Trophoblast cell (in vitro differentiated cells and primary cell): ENCODE measurements at regions not wholly inside any gene's neighbourhood (a gene's known extent, or its start where the extent isn't known, plus 50 kb on each side); places are given as distances from the start of the nearest gene placed in this dataset.

Experiments used
- DNase-seq, 2 donors: peaks; one replicate each; pipeline ENCODE4 v3.0.0-alpha.2; 2016
- H2AFZ ChIP-seq: 2 replicates; pipeline ENCODE4 v1.6.1; 2013; ENCODE audit warnings: low read length, moderate library complexity, mild to moderate bottlenecking; ENCODE audit not compliant: insufficient read depth, poor library complexity
- H2AK5ac ChIP-seq: 2 replicates; pipeline ENCODE4 v1.6.1; 2013; ENCODE audit warnings: mild to moderate bottlenecking, low read length
- H2BK120ac ChIP-seq: 2 replicates; pipeline ENCODE4 v1.6.1; 2013; ENCODE audit warnings: low read length, mild to moderate bottlenecking, moderate library complexity; ENCODE audit not compliant: insufficient read depth, poor library complexity
- H2BK12ac ChIP-seq: 2 replicates; pipeline ENCODE4 v1.6.1; 2013; ENCODE audit warnings: mild to moderate bottlenecking, low read length, moderate library complexity
- H2BK5ac ChIP-seq: 2 replicates; pipeline ENCODE4 v1.6.1; 2013; ENCODE audit warnings: low read length, low read depth, moderate library complexity, mild to moderate bottlenecking; ENCODE audit not compliant: poor library complexity
- H3K14ac ChIP-seq: 2 replicates; pipeline ENCODE4 v1.6.1; 2013; ENCODE audit warnings: mild to moderate bottlenecking, low read length
- H3K18ac ChIP-seq: 2 replicates; pipeline ENCODE4 v1.6.1; 2013; ENCODE audit warnings: mild to moderate bottlenecking, low read length
- H3K23ac ChIP-seq: 2 replicates; pipeline ENCODE4 v1.6.1; 2013; ENCODE audit warnings: low read length
- H3K27ac ChIP-seq: 2 replicates; pipeline ENCODE4 v1.5.1; 2013; ENCODE audit warnings: low read depth, mild to moderate bottlenecking, inconsistent platforms, low read length, moderate library complexity
- H3K27me3 ChIP-seq: 2 replicates; pipeline ENCODE4 v1.6.1; 2013; ENCODE audit warnings: inconsistent platforms, mild to moderate bottlenecking, low read length, moderate library complexity; ENCODE audit not compliant: insufficient read depth
- H3K36me3 ChIP-seq, 2 experiments: 1 replicate in 1 of 2; 2 replicates in 1 of 2; pipeline ENCODE4 v1.6.1; 2013; ENCODE audit warnings: low read length in 2 of 2, mild to moderate bottlenecking in 2 of 2, moderate library complexity in 1 of 2; ENCODE audit not compliant: insufficient read depth in 2 of 2, control insufficient read depth in 1 of 2
- H3K4ac ChIP-seq: 2 replicates; pipeline ENCODE4 v1.6.1; 2013; ENCODE audit warnings: low read depth, mild to moderate bottlenecking, low read length, moderate library complexity
- H3K4me1 ChIP-seq, 2 experiments: 1 replicate in 1 of 2; 2 replicates in 1 of 2; pipeline ENCODE4 v1.6.1; 2013; ENCODE audit warnings: low read length in 2 of 2, mild to moderate bottlenecking in 2 of 2, moderate library complexity in 1 of 2; ENCODE audit not compliant: insufficient read depth in 2 of 2, control insufficient read depth in 1 of 2
- H3K4me2 ChIP-seq: 2 replicates; pipeline ENCODE4 v1.6.1; 2013; ENCODE audit warnings: inconsistent platforms, mild to moderate bottlenecking, low read length, moderate library complexity
- H3K4me3 ChIP-seq: 2 replicates; pipeline ENCODE4 v1.5.1; 2013; ENCODE audit warnings: mild to moderate bottlenecking, low read depth, low read length, inconsistent platforms
- H3K79me1 ChIP-seq: one replicate; pipeline ENCODE4 v1.6.1; 2013; ENCODE audit warnings: low read length
- H3K79me2 ChIP-seq: 2 replicates; pipeline ENCODE4 v1.6.1; 2013; ENCODE audit warnings: low read length, mild to moderate bottlenecking; ENCODE audit not compliant: control insufficient read depth, insufficient read depth, poor library complexity
- H3K9ac ChIP-seq: 2 replicates; pipeline ENCODE4 v1.6.1; 2013; ENCODE audit warnings: mild to moderate bottlenecking, low read length
- H3K9me3 ChIP-seq: 2 replicates; pipeline ENCODE4 v1.6.1; 2013; ENCODE audit warnings: low read depth, mild to moderate bottlenecking, control low read depth, inconsistent platforms, low read length; ENCODE audit not compliant: insufficient read depth
- H4K12ac ChIP-seq: 2 replicates; pipeline ENCODE4 v1.6.1; 2013; ENCODE audit warnings: low read depth, mild to moderate bottlenecking, low read length, moderate library complexity
- H4K8ac ChIP-seq: 2 replicates; pipeline ENCODE4 v1.6.1; 2013; ENCODE audit warnings: low read depth, mild to moderate bottlenecking, low read length, moderate library complexity
- H4K91ac ChIP-seq: one replicate; pipeline ENCODE4 v1.6.1; 2013; ENCODE audit warnings: low read depth, mild to moderate bottlenecking, low read length, moderate library complexity
- WGBS: extraction: QIAGEN DNeasy Blood & Tissue Kit; methylation state at CpG from one replicate; pipeline ENCODE4 v1.1.7; 2013; ENCODE audit warnings: missing lambda C conversion rate; ENCODE audit not compliant: insufficient read length, insufficient coverage; ENCODE audit errors: extremely low coverage; 5-methylcytosine and 5-hydroxymethylcytosine counted together

DNA sequence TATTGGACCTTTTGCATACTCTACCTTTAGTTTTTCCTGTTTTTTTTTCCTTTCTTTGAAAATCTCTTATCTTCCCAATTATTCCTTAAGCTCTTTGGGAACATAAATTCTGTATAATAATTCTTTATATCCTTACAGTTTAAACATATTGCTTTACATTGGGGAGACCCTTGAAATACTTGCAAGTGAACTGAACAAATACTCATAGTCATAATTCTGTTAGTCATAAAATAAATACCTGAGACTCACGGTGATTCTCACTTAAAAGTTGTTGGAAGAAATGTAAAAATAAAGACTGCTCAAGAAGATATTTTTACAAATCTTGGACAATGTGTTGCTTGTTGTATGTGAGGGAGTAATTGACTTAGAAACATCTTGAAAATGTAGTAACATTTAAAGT is 515.2 kb upstream of the POT1 start:
- WGBS = no CpG with 5 or more reads among the region's 1 CpG
- no peak overlapping the region for H3K9ac ChIP-seq
- no peak overlapping the region for H2BK5ac ChIP-seq
- no peaks in the 10 kb centered on the region for H3K79me2 ChIP-seq
- no peaks in the 10 kb centered on the region for H3K27me3 ChIP-seq
- no peak overlapping the region for H4K8ac ChIP-seq
- H3K79me1 ChIP-seq = no peaks in the 10 kb centered on the region
- no peak overlapping the region for H3K4me3 ChIP-seq
- no peak overlapping the region for H3K14ac ChIP-seq
- H2AK5ac ChIP-seq = no peak overlapping the region
- no peak overlapping the region for H3K23ac ChIP-seq
- no peak overlapping the region for H3K18ac ChIP-seq
- no peaks in the 10 kb centered on the region for H3K4me1 ChIP-seq
- no peak overlapping the region for H2BK120ac ChIP-seq
- H4K12ac ChIP-seq = no peak overlapping the region
- no peak overlapping the region for H3K27ac ChIP-seq
- no peak overlapping the region for H3K4ac ChIP-seq
- H2BK12ac ChIP-seq = no peak overlapping the region
- no peaks in the 10 kb centered on the region for H3K9me3 ChIP-seq
- H2AFZ ChIP-seq = no peak overlapping the region
- no peak overlapping the region for H4K91ac ChIP-seq
- H3K36me3 ChIP-seq = no peaks in the 10 kb centered on the region
- no peak for DNase-seq
- no peak overlapping the region for H3K4me2 ChIP-seq

DNA sequence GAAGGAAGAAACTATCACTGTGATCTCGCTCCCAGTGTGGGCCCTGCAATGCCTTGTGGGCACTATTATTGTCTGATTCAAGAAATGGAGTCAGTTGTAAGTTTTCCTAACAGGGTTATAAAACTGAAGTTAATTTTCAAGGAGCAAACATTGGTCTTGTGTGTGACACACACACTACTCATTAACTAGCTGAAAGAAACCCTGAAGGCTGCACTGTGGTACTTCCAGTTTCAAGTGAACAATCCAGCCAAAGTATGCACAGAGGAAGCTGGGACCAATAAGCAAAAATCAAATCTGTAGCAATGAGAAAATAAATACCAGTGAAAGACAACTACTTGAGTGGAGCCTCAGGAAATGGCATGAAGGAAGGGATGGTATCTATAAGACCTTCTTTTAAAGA is 506.6 kb upstream of the POT1 start:
- no peak overlapping the region for H2AFZ ChIP-seq

DNA sequence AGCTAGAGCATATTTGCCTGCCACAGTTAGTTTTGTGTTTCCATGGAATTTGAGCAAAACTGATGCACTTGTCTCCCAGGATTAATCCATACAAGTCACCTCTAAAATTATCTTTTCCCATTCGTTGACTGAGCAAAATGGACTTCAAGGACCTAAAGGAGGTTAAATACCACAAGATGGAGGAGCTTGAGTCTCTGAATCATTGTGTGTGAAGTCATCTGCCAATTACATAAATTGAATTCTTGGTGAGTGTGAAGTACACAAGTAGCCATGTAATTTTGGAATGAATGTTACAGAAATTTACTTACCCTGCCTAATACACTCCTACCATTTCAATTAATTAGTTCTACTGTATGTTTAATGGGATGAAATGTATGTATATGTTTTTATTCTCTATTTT is 501.7 kb upstream of the POT1 start:
- H3K4me2 ChIP-seq = no peak overlapping the region
- H3K79me1 ChIP-seq = no peaks in the 10 kb centered on the region
- no peaks in the 10 kb centered on the region for H3K4me1 ChIP-seq
- H3K14ac ChIP-seq = no peak overlapping the region
- H2BK5ac ChIP-seq = no peak overlapping the region
- no peak overlapping the region for H3K23ac ChIP-seq
- DNase-seq = no peak
- no peak overlapping the region for H2AK5ac ChIP-seq
- no CpG with 5 or more reads among the region's 1 CpG for WGBS
- no peak overlapping the region for H2BK12ac ChIP-seq
- no peak overlapping the region for H4K91ac ChIP-seq
- H3K4me3 ChIP-seq = no peak overlapping the region
- no peak overlapping the region for H2BK120ac ChIP-seq
- H3K27me3 ChIP-seq = no peaks in the 10 kb centered on the region
- no peak overlapping the region for H4K12ac ChIP-seq
- no peak overlapping the region for H3K18ac ChIP-seq
- H3K36me3 ChIP-seq = no peaks in the 10 kb centered on the region
- H4K8ac ChIP-seq = no peak overlapping the region
- H3K9ac ChIP-seq = no peak overlapping the region
- no peak overlapping the region for H3K27ac ChIP-seq
- no peaks in the 10 kb centered on the region for H3K9me3 ChIP-seq
- H2AFZ ChIP-seq = no peak overlapping the region
- no peaks in the 10 kb centered on the region for H3K79me2 ChIP-seq
- no peak overlapping the region for H3K4ac ChIP-seq

More for the DNA sequence above, 506.6 kb upstream of the POT1 start:
- no CpG with 5 or more reads among the region's 1 CpG for WGBS
- Histone ChIP-seq H3K9ac (no peak overlapping the region), H2BK5ac (no peak overlapping the region), H4K91ac (no peak overlapping the region), H4K8ac (no peak overlapping the region), H3K36me3 (no peaks in the 10 kb centered on the region), H3K9me3 (no peaks in the 10 kb centered on the region), H2BK12ac (no peak overlapping the region), H3K4me2 (no peak overlapping the region), H3K4ac (no peak overlapping the region), H4K12ac (no peak overlapping the region), H3K27ac (no peak overlapping the region), H3K27me3 (no peaks in the 10 kb centered on the region), H3K14ac (no peak overlapping the region), H3K18ac (no peak overlapping the region), H3K4me1 (no peaks in the 10 kb centered on the region), H2BK120ac (no peak overlapping the region), H3K79me2 (no peaks in the 10 kb centered on the region), H2AK5ac (no peak overlapping the region), H3K79me1 (no peaks in the 10 kb centered on the region), H3K23ac (no peak overlapping the region), H3K4me3 (no peak overlapping the region)
- no peak for DNase-seq

DNA sequence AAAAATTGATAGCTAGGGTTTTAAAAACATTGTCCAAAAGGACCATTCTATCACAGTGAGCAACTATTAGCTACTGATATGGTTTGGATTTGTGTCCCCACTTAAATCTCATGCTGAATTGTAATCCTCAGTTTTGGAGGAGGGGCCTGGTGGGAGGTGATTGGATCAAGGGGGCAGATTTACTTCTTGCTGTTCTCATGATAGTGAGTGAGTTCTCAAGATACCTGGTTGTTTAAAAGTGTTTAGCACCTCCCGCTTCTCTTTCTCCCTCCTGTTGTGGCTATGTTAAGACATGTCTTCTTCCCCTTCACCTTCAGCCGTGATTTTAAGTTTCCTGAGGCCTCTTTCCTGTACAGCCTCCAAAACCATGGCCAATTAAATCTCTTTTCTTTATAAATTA is 500.4 kb upstream of the POT1 start:
- DNase-seq = no peak
- no peak overlapping the region for H2BK120ac ChIP-seq
- H2BK12ac ChIP-seq = no peak overlapping the region
- H3K4me1 ChIP-seq = no peaks in the 10 kb centered on the region
- no peak overlapping the region for H3K4me3 ChIP-seq
- no peaks in the 10 kb centered on the region for H3K79me1 ChIP-seq
- no peak overlapping the region for H3K9ac ChIP-seq
- H2BK5ac ChIP-seq = no peak overlapping the region
- no peak overlapping the region for H3K4me2 ChIP-seq
- H3K23ac ChIP-seq = no peak overlapping the region
- H2AFZ ChIP-seq = no peak overlapping the region
- no peak overlapping the region for H2AK5ac ChIP-seq
- H4K91ac ChIP-seq = no peak overlapping the region
- no peak overlapping the region for H3K14ac ChIP-seq
- no peak overlapping the region for H4K12ac ChIP-seq
- H3K9me3 ChIP-seq = no peaks in the 10 kb centered on the region
- no peak overlapping the region for H4K8ac ChIP-seq
- H3K4ac ChIP-seq = no peak overlapping the region
- H3K79me2 ChIP-seq = no peaks in the 10 kb centered on the region
- no peak overlapping the region for H3K27ac ChIP-seq
- no CpG with 5 or more reads among the region's 2 CpGs for WGBS
- no peaks in the 10 kb centered on the region for H3K27me3 ChIP-seq
- H3K36me3 ChIP-seq = no peaks in the 10 kb centered on the region
- H3K18ac ChIP-seq = no peak overlapping the region
